Stimulated activated CD4-positive, alpha-beta T cell treated with anti-CD3 and anti-CD28 coated beads, Interleukin-2, amount 100 ng/mL, for 24 hours (primary cell): ENCODE measurements at regions not wholly inside any gene's neighbourhood (a gene's known extent, or its start where the extent isn't known, plus 50 kb on each side); places are given as distances from the start of the nearest gene placed in this dataset.

ENCODE experiments used
- DNase-seq, 2 donors: peaks; one replicate each; pipeline ENCODE4 v3.0.0-alpha.2; 2020

GRCh38 chr9:118975736-118976135 lies 393.5 kb downstream of the BRINP1 start:
- DNase-seq = no peak

GRCh38 chr9:118976160-118976559 lies 393.1 kb downstream of the BRINP1 start:
- DNase-seq = no peak

GRCh38 chr9:118984607-118985006 lies 384.6 kb downstream of the BRINP1 start:
- DNase-seq = no peak

GRCh38 chr9:118985851-118986250 lies 383.4 kb downstream of the BRINP1 start:
- DNase-seq = no peak

- DNase-seq = no peak
Measured at GRCh38 chr9:118987167-118987566, 382.1 kb downstream of the BRINP1 start.

- no peak for DNase-seq
Measured at GRCh38 chr9:118990949-118991348, 378.3 kb downstream of the BRINP1 start.

- no peak for DNase-seq
Measured at GRCh38 chr9:118991366-118992285, 377.6 kb downstream of the BRINP1 start.

GRCh38 chr9:118992813-118993794 lies 376.1 kb downstream of the BRINP1 start:
- DNase-seq = no peak

GRCh38 chr9:118993965-118994364 lies 375.3 kb downstream of the BRINP1 start:
- DNase-seq = no peak

- no peak for DNase-seq
Measured at GRCh38 chr9:119002491-119002890, 366.7 kb downstream of the BRINP1 start.

- DNase-seq = no peak
Measured at GRCh38 chr9:119003201-119003611, 366.0 kb downstream of the BRINP1 start.

- no peak for DNase-seq
Measured at GRCh38 chr9:119003882-119004617, 365.2 kb downstream of the BRINP1 start.

- no peak for DNase-seq
Measured at GRCh38 chr9:119004618-119004990, 364.6 kb downstream of the BRINP1 start.

- DNase-seq = no peak
Measured at GRCh38 chr9:119005162-119005561, 364.1 kb downstream of the BRINP1 start.

GRCh38 chr9:119009249-119009648 lies 360.0 kb downstream of the BRINP1 start:
- no peak for DNase-seq

- DNase-seq = no peak
Measured at GRCh38 chr9:119020284-119020683, 349.0 kb downstream of the BRINP1 start.

- no peak for DNase-seq
Measured at GRCh38 chr9:119020730-119021333, 348.4 kb downstream of the BRINP1 start.

GRCh38 chr9:119026120-119026519 lies 343.1 kb downstream of the BRINP1 start:
- no peak for DNase-seq

GRCh38 chr9:119027901-119028699 lies 341.1 kb downstream of the BRINP1 start:
- DNase-seq = no peak

GRCh38 chr9:119029886-119030285 lies 339.3 kb downstream of the BRINP1 start:
- no peak for DNase-seq

- no peak for DNase-seq
Measured at GRCh38 chr9:119033596-119033995, 335.6 kb downstream of the BRINP1 start.

- no peak for DNase-seq
Measured at GRCh38 chr9:119036969-119037368, 332.3 kb downstream of the BRINP1 start.
